SU-DHL-6 (cell line): ENCODE measurements at regions not wholly inside any gene's neighbourhood (a gene's known extent, or its start where the extent isn't known, plus 50 kb on each side); places are given as distances from the start of the nearest gene placed in this dataset.
"Not testable (repeated sequence)": the region's sequence is repeated elsewhere in the genome, so short reads cannot be mapped to it uniquely, and the experiment has no call there.

Experiments used
- CTCF ChIP-seq: fragments of 200-600 bp; sonication (generic); IDR thresholded peaks from one replicate; pipeline ENCODE4 v1.5.1; 2017; ENCODE audit warnings: antibody characterized with exemption, mild to moderate bottlenecking, low read length, moderate library complexity; ENCODE audit not compliant: insufficient read depth, poor library complexity, severe bottlenecking
- EZH2phosphoT487 ChIP-seq: fragments of 200-600 bp; sonication (generic), shearing (Covaris generic); conservative IDR thresholded peaks from 2 replicates; pipeline ENCODE4 v1.6.1; 2018; ENCODE audit warnings: mild to moderate bottlenecking, antibody characterized with exemption, low read length, moderate library complexity, mixed read lengths

- TF ChIP-seq CTCF, EZH2phosphoT487: not testable (repeated sequence)
These were observed 177.6 kb upstream of the MME start for GRCh38 chr3:154902495-154902894.
